GM21390 (cell line): ENCODE measurements at regions not wholly inside any gene's neighbourhood (a gene's known extent, or its start where the extent isn't known, plus 50 kb on each side); places are given as distances from the start of the nearest gene placed in this dataset.
"Not testable (repeated sequence)": the region's sequence is repeated elsewhere in the genome, so short reads cannot be mapped to it uniquely, and the experiment has no call there.

Experiments used
- ATAC-seq: cut with Tn5 transposase; IDR thresholded peaks from one replicate; pipeline ENCODE4 v1.9.1; 2021; ENCODE audit not compliant: unreplicated experiment

- no peak for ATAC-seq
Observed at GRCh38 chr3:74001436-74001835, 376.7 kb upstream of the PDZRN3 start.

- ATAC-seq, result no peak
Observed at GRCh38 chr3:74000725-74001124, 376.0 kb upstream of the PDZRN3 start.

GRCh38 chr3:73999501-73999900 is 374.8 kb upstream of the PDZRN3 start:
- no peak for ATAC-seq

- ATAC-seq, result not testable (repeated sequence)
Observed at GRCh38 chr3:73990691-73991090, 365.9 kb upstream of the PDZRN3 start.

- ATAC-seq, result no peak
Observed at GRCh38 chr3:73966733-73967132, 342.0 kb upstream of the PDZRN3 start.

GRCh38 chr3:73964818-73965217 is 340.1 kb upstream of the PDZRN3 start:
- ATAC-seq, result no peak

GRCh38 chr3:73955494-73956070 is 330.8 kb upstream of the PDZRN3 start:
- ATAC-seq, result no peak

GRCh38 chr3:73954506-73954905 is 329.8 kb upstream of the PDZRN3 start:
- ATAC-seq, result no peak

GRCh38 chr3:73952781-73953180 is 328.0 kb upstream of the PDZRN3 start:
- no peak for ATAC-seq

- ATAC-seq, result no peak
Observed at GRCh38 chr3:73950865-73951558, 326.3 kb upstream of the PDZRN3 start.

- ATAC-seq, result no peak
Observed at GRCh38 chr3:73945541-73945940, 320.8 kb upstream of the PDZRN3 start.

GRCh38 chr3:73939985-73940384 is 315.2 kb upstream of the PDZRN3 start:
- ATAC-seq, result no peak

- no peak for ATAC-seq
Observed at GRCh38 chr3:73933585-73933984, 308.8 kb upstream of the PDZRN3 start.

GRCh38 chr3:73927203-73927570 is 302.4 kb upstream of the PDZRN3 start:
- ATAC-seq, result no peak

- no peak for ATAC-seq
Observed at GRCh38 chr3:73926360-73927202, 301.8 kb upstream of the PDZRN3 start.

GRCh38 chr3:73925011-73925410 is 300.3 kb upstream of the PDZRN3 start:
- ATAC-seq, result no peak

GRCh38 chr3:73924048-73924447 is 299.3 kb upstream of the PDZRN3 start:
- ATAC-seq, result no peak

- ATAC-seq, result no peak
Observed at GRCh38 chr3:73917643-73918042, 292.9 kb upstream of the PDZRN3 start.

- ATAC-seq, result no peak
Observed at GRCh38 chr3:73915886-73916285, 291.1 kb upstream of the PDZRN3 start.

GRCh38 chr3:73908218-73908617 is 283.5 kb upstream of the PDZRN3 start:
- no peak for ATAC-seq

GRCh38 chr3:73901686-73902085 is 276.9 kb upstream of the PDZRN3 start:
- no peak for ATAC-seq
